GM21447 (cell line): ENCODE measurements at regions not wholly inside any gene's neighbourhood (a gene's known extent, or its start where the extent isn't known, plus 50 kb on each side); places are given as distances from the start of the nearest gene placed in this dataset.

Source experiments
- ATAC-seq: cut with Tn5 transposase; IDR thresholded peaks from one replicate; pipeline ENCODE4 v1.9.1; 2021; ENCODE audit not compliant: unreplicated experiment

- no peak for ATAC-seq
These were observed 60.0 kb upstream of the NKX1-1 start for GRCh38 chr4:1466034-1466862.

- no peak for ATAC-seq
These were observed 59.2 kb upstream of the NKX1-1 start for GRCh38 chr4:1465173-1466033.

- no peak for ATAC-seq
These were observed 58.4 kb upstream of the NKX1-1 start for GRCh38 chr4:1464581-1465171.

GRCh38 chr4:1463927-1464540 is 57.8 kb upstream of the NKX1-1 start:
- ATAC-seq, result no peak

- ATAC-seq, result no peak
These were observed 57.1 kb upstream of the NKX1-1 start for GRCh38 chr4:1463088-1463926.

GRCh38 chr4:1462768-1463075 is 56.5 kb upstream of the NKX1-1 start:
- no peak for ATAC-seq

GRCh38 chr4:1462009-1462767 is 55.9 kb upstream of the NKX1-1 start:
- ATAC-seq, result no peak

- ATAC-seq, result no peak
These were observed 55.0 kb upstream of the NKX1-1 start for GRCh38 chr4:1460967-1461868.

- ATAC-seq, result no peak
These were observed 53.7 kb upstream of the NKX1-1 start for GRCh38 chr4:1459722-1460511.

- ATAC-seq, result no peak
These were observed 53.0 kb upstream of the NKX1-1 start for GRCh38 chr4:1459081-1459721.

GRCh38 chr4:1458581-1458980 is 52.3 kb upstream of the NKX1-1 start:
- no peak for ATAC-seq
